Right forelimb (tissue), 1 donor: ENCODE measurements at regions not wholly inside any gene's neighbourhood (a gene's known extent, or its start where the extent isn't known, plus 50 kb on each side); places are given as distances from the start of the nearest gene placed in this dataset.

Experiments used
- DNase-seq: peaks from one replicate; pipeline ENCODE4 v3.0.0-alpha.2; 2018

DNA sequence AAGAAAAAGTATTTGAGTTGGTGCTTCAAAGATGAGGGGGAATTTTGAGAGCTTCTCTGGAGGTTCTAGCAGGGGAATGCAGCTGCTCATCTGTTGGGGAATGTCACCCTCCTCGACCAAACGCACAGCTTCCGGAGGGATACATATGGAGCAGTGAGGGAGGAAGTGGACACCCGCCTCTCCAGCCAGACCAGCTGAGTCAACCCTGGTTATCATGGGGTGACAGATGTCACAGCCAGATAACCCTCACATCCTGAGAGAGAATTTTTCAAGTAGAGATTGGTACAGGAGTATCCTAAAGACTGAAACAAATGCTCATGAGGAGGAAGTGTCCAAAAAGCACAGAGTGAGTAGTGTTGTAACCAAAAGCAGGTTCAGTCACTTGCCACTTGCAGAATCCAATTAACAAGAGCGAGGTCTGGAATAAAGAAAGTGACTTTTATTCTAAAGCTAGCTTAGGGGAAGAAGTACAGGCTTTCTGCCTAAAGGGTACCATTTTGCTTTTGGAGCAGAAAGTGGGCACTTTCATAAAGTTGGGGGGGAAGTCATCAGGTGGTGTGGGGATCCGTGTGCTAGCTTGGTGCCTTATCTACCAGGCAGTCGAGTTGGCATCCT is 395.2 kb downstream of the RAD51AP2 start:
- no peak for DNase-seq

DNA sequence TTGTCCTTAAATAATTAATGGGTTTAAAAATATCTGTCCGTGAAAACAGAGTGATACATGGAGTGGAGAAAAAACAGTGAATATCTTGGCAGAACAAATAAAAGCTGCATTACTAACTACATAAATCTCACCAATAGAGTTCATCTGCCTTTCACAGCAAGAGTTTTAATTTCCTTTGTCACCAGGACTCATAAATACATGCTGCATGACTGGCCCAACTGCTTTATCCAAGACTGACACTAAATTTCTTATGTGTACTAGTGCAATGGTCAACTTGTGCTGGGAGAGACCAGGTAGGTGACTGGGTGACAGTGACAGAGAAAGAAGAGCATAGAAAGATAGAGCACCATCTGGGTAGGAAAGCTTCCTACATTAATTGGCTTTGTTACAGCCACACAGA is 402.8 kb downstream of the RAD51AP2 start:
- DNase-seq: no peak

DNA sequence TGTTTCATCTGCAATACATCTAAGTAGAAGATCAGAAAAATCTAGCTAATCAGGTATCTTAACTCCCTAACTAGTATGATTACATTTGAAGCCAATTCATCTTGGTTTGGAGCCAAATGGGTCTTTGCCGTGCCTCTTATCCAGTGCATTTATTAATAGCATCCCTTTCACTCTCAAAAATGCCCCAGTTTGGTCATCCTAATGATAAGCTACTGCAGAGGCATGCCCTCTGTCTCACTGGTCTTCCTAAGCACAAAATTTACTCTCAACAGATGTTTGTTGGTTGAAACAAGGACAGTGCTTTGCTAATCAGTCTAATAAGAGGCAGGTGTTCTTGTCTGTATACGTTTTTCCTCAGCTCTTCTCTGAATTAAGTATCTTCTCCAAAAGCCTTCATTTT is 403.2 kb downstream of the RAD51AP2 start:
- DNase-seq: no peak

DNA sequence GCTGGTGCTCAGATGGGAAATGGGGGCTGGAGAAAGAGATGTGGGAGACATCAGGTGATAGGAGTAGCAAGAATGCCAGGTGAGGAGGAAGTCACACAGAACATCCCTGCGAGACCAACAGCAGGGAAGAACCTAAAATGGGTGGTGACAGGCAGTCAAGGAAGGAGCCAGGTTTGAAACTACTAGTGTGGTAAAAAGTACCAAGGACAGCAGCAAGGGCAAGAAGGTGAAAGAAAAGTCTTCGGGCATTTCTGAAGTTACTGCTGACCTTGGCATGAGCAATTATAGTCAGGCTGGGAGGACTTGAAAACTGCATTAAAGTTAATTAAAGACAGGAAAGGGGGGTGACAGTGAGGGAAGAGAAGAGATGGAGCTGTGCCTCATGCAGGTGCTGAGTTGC is 410.4 kb downstream of the RAD51AP2 start:
- no peak for DNase-seq

DNA sequence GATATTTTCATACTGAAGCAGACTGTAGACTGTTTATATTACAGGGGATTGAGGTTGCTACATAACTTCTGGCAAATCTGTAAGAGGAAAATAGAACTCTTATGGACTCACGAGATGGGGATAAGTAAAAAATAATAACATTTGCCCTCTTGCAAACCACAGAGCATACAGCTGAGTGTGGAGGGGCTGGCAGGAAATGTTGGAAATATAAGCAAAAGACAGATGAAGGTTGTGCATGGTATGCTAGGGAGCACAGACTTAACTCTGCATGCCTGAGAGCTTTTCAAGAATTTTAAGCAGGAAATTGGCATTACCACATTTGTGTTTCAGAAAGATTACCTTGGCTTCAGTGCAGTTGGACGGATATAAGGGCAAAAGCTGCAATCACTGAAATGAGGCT is 411.1 kb downstream of the RAD51AP2 start:
- DNase-seq: no peak

DNA sequence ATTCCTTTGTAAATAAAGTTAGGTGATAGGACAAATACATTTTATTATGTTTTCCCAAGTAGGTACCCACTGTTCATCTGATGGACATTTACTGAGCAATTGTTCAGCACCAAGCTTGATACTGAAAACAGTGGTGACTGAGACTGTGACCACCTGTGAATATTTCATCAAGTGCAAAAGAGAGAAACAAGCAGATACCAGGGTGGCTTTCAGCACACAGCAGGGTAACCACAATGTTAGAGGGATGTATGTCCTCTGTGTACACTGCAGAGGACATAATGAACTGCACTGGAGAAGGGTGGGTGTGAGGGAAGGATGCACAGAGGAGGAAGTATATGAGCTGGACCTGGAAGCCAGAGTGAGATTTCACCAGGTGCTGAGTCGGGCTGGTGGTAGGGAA is 411.8 kb downstream of the RAD51AP2 start:
- DNase-seq: no peak

DNA sequence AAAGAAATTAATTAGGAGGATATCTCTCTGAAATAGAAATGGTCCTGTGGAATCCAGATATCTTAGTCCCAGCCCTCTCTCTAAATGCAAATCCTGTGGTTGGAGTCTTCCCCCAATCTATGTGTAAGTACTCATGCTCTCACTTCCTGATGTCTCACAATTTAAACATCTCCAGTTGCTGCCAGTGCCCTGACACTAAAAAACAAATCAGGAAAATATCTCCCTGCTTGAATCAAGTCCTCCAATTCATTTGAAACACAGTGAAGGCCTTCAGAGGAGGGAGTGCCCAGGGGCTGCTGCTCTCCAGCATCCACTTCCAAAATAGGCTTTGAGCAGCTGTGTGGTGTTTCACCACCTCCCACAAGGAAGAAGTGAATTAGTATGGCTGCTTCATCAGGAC is 413.8 kb downstream of the RAD51AP2 start:
- DNase-seq: no peak

DNA sequence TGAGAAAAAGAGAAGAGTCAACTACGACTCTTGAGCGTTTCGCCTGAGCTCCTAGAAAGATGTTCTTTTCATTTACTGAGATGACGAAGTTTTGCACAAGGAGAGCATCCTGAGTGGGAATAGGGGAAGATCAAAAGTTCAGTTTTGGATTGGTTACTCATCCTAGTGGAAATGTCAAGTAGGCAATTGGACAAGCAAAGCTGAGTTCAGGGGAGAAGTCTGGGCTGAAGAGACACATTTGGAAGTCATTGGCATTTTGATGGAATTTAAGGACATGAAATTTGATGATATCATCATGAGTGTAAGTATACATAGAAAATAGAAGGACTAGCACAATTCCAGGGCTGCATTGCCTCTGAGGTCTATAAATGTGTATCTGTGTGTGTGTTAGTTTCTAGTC is 416.6 kb downstream of the RAD51AP2 start:
- DNase-seq: no peak

DNA sequence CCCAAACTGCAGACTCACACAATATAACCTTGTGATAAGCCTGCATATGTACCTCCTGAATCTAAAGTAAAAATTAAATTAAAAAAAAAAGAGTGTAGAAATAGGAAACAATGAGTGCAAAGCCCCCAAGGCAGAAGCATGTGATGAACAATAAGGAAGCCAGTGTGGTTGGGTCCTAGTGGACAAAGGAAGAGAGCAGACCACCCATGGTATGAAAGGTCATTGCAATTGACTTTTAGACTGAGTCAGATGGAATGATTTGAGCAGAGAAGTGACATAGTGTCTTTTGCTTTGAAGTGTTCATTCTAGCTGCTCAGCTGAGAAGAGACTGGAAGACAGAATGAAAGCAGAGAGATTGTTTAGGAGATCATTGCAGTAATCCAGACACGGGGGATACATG is 417.1 kb downstream of the RAD51AP2 start:
- no peak for DNase-seq

DNA sequence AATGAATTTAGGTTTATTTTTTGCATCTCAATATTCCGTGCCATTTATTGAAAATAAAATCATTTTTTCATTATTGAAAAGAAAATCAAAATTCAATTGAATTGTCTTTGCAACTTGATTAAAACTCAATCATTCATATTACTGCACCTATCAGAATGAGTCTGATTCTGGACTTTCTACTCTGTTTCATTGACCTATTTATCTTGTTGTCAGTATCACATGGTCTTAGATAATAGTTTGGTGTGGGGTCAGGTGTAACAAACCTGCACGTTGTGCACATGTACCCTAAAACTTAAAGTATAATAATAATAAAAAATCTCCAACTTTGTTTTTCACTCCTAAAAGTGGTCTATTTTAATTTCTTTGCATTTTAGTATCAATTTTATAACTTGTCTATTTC is 422.9 kb downstream of the RAD51AP2 start:
- no peak for DNase-seq

DNA sequence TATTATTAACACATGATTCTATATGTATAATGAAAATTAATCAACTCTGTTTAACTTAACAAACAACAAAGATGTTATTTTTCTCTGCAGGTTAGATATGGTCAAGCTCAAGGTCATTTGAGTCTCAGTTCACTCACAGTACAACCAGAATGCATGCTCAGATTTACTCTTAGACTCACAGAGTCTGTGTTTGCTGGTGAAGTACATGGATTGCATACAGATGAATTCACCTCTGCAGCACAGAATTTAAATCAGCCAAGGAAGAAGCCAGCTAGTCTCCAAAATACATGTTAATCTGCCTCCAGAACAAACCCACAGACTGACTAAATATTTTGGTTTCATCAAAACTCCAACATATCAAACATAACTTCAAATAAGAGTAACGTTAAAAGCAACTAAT is 424.5 kb downstream of the RAD51AP2 start:
- DNase-seq: no peak

DNA sequence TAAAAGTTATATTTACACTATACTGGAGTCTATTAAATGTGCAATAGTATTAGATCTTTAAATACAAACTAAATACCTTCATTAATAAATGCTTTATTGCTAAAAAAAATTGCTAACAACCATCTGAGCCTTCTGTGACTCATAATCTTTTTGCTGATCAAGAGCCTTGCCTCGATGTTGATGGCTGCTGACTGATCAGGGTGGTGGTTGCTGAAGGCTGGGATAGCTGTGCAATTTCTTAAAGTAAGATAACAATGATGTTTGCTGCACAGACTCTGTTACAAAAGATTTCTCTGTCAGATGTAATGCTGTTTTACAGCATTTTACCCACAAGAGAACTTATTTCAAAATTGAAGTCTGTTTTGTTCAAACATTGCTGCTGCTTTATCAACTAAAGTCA is 421.4 kb upstream of the CYRIA start:
- DNase-seq: no peak

DNA sequence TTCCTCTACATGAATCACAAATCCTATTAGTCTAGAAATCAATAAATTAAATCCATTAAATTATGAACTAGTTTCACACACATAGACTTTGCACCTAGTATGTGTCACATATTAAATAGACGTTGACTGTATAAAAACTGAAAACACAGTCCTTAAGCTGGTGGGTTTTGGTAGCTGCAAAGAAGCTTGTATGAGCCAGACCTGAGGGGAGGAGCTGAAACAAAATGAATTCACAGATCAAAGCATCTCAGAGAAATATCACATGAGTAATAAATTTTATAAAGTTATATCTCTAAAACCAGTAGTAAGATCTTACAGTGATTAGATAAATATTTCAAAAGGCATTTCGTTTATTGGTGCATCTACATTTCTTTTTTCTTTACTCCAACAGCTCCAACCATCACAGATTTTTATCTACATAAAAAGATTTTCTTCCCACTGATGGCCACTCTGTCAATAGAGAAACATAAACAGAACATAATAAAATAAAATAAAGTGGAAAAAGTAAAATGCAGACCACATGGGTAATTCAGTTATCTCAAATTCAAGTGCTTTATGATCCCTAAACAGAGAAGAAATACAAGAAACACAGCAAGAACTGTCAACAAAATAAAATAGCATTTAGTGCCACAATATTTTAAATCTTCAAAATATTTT is 420.0 kb upstream of the CYRIA start:
- no peak for DNase-seq

DNA sequence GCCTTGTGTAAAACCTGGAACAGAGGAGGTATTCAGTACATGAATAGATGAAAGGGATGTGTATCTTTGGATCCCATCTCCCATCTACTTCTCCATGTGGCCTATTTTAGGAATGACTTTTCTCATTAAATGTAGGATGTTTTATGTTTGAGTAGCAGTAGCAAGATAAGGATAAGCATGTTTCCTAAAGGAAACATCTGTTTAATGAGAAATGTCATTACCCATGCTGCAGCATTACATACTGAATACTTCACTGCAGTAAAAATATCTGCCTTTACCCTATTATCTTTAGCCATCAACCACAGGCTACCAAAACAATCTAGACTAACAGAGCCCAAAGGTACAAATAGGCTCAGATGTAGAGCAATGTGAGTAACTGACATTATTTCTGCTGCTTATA is 419.2 kb upstream of the CYRIA start:
- no peak for DNase-seq

DNA sequence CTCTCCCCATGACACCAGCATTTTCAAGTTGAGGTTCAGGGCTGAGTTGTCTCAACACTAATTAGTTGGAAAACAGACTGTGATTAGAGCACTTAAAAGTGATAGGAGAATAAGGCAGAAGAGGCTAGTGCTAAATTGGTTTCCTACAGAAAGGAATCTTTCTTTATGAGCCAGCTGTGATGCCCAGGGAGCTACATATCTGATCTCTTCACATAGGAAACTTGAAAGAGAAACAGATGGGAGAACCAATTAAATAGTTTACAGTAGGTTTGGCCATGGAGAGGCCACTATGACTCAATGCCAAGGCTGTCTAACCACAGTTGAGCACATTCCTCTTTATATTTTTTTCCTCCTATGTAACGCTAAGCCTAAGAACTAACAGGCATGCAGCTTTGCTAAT is 418.3 kb upstream of the CYRIA start:
- no peak for DNase-seq

DNA sequence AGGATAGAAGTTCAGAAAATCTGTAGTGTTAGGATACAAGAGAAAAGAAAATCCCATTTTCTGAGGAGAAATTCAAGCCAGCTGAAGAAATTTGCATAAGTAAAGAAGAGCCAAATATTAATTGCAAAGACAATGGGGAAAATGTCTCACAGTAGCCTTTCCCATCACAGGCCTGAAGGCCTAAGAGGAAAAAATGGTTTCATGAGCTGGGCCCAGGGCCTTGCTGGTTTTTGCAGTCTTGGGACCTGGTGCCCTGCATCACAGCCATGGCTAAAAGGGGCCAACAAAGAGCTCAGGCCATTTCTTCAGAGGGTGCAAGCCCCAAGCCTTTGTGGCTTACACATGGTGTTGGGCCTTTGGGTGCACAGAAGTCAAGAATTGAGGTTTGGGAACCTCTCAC is 413.6 kb upstream of the CYRIA start:
- no peak for DNase-seq

DNA sequence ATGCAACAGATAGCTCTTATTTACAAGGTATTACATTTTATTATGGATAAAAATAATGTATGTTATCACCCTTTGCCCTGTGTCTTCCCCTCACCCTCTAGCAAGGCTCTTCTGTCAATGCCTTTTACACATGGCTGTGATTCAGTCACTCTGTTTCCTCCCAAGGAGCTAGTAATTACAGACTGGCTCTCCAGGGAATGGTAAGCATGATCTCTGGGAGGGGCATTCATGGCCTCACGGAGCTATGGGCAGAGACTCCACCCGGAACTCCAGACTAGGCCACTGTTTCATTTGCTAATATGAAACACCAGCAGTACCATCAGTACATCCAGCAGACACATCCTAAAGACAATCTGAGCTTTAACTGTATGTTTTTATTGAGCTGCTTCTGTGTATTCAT is 410.9 kb upstream of the CYRIA start:
- DNase-seq: no peak

DNA sequence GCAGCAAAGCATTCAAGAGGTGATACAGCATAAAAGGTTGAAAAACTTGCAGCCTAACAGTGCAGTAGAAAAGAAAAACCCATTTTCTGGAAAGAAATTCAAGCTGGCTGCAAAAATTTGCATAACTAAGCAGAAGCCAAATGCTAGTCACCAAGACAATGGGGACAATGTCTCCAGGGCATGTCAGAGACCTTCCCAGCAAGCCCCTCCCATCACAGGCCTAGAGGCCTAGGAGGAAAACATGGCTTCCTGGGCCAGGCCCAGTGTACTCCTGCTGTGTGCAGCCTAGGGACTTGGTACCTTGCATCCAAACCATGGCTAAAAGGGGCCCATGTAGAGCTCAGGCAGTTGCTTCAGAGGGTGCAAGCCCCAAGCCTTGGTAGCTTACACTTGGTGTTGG is 405.1 kb upstream of the CYRIA start:
- no peak for DNase-seq

DNA sequence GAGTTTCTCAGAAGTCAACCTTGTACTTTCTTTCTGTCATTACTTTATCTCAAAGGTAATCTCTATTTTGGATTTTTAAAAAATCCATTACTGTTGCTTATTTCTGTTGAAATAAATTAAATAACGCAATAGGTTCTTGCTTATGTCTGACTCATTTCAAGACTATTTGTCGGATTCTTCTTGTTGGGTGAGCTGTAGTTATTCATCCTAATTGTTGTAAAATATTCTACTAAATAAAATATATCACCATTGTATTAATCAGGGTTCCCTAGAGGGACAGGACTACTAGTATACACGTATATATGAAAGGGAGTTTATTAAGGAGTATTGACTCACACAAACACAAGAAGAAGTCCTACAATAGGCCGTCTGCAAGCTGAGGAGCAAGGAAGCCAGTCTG is 403.9 kb upstream of the CYRIA start:
- DNase-seq: no peak

DNA sequence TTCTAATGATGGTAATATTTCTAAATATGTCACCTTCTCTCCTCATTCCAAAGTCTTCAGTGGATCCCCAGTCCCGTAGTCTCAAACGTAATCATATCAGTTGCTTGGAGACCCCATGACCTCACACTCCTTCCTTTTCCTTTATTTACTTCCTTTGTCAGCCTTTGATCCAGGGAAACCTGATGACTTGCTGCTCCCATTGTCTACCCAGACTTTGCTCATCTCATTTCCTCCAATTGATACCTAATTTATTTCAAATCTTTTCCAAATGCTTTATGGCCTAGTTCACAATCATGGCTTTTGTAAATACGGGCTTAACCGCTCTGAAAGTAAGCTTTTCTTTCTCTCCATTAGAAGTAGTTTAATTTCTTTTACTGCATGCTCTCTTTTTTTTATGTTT is 402.4 kb upstream of the CYRIA start:
- no peak for DNase-seq

DNA sequence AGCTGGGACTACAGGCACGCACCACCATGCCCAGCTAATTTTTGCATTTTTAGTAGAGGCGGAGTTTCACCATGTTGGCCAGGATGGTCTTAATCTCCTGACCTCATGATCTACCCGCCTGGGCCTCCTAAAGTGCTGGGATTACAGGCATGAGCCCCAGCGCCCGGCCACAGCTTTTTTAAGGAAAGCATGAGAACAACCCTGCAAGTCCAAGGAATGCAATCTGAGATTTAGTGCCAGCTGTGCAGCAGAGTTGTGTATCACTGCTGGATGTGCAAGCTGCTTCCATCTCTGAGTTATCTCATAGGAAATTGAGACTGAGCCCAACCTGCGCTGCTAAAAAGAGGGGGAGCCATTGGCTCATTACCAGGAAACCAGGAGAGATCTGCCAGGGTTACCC is 399.9 kb upstream of the CYRIA start:
- DNase-seq: no peak

DNA sequence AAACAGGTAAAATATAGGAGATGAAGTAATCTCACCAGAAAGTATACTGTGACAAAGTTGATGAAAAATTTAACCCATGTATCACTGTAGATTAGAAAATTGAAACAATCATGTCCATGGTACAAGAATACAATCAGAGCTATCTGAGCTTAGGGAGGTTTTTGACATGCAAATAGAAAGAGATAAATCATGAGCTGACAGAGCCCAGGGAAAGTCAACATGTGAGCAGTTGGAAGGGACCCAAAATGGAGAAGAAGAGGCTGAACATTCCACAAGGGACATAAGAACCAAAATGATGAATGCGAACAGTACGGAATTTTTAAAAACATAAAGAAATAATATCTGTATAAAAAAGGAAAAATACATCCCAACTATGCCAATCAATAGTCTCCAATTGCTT is 395.4 kb upstream of the CYRIA start:
- DNase-seq: no peak

DNA sequence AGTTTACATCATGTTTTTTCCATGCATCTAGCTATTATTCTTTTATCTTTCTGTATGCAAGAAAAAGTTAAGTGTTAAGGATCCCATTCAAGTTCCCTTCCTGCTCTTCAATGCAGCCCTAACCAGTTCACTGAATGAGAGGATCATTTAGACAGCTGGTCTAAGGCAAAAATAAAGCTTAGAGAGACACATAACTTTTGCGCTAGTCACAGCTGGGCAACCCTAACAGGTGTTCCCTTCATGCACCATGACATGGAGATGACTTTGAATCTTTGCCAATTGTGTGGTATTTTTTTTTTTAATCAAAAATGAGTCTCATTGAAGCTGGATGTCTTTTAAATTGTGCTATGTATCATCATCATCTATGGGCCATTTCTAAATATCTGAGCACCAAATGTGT is 393.8 kb upstream of the CYRIA start:
- no peak for DNase-seq

DNA sequence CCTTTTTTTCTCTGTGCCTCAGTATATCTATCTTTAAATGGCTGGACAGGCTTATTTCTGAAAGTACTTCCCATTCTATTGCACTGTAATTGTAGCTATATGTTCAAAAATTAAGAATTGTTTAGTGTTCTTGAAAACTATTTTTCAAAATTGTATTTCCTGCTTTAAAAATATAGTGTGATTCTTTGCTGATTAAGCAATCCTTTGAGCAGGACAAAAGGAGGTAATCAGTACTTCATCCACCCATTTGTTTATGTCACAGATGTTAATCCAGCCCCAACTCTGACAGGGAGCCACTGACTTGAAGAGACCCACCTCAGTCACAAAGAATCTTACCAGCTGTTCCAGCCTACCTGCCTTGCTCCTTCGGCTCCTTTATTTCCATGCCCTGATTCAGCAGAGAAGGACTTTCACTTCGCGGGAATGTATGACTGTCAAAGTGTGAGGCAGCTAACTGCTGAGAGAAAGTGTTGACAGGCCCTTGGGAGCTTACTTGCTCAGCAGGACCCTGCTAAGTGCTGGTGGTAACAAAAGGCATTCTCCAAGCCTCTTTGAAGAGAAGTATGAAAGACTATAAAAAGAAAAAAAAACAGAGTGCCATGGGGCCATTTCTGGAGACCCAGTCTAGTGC is 393.3 kb upstream of the CYRIA start:
- DNase-seq: no peak
